ENCODE measurements at regions not wholly inside any gene's neighbourhood (a gene's known extent, or its start where the extent isn't known, plus 50 kb on each side); places are given as distances from the start of the nearest gene placed in this dataset.

DNA sequence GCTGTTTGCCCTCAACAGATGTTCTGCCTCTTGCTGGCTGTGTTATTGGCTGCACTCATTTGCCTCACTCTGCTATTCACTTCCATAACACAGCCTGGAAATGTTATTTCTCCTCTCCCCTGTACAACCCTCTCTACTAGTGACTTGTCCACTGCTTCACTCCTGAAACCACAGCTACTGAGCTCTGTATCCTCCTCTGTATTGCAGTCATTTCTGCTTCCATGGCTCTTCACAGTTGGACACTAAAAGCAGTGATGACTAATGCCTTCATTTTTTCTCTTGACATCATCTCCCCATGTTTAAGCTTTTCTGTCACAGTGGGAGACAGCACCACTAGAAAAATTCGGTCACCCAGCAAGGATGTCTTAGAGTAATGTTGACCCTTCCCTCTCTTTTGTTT is 123.0 kb upstream of the PPP1R2C start:
- Histone ChIP-seq H3K27ac (ENCODE audit: extremely low read depth, low read depth, low read length) (no peak overlapping the region), H3K4me1 (ENCODE audit: control insufficient read depth, insufficient read depth, low read length) (no peaks in the 10 kb centered on the region), H3K4me3 (ENCODE audit: low read depth, low read length) (no peak overlapping the region), H3K36me3 (ENCODE audit: control insufficient read depth in 2 of 2, insufficient read depth in 1 of 2, low read length in 2 of 2) (no peaks in the 10 kb centered on the region), H3K9me3 (ENCODE audit: control insufficient read depth, insufficient read depth, low read depth, low read length) (no peaks in the 10 kb centered on the region)
- CTCF ChIA-PET, result no interaction called here
- TF ChIP-seq ZNF560 (tag by site-specific recombination; IDR thresholded peaks at IDR 0.05; ENCODE audit: borderline replicate concordance) (no peak), ZNF394 (tag by site-specific recombination; IDR thresholded peaks at IDR 0.05; ENCODE audit: borderline replicate concordance) (no peak), ZNF133 (tag by site-specific recombination; IDR thresholded peaks at IDR 0.05) (no peak), ZNF510 (tag by site-specific recombination; IDR thresholded peaks at IDR 0.05; ENCODE audit: insufficient replicate concordance) (no peak), ZNF776 (tag by site-specific recombination; IDR thresholded peaks at IDR 0.05; ENCODE audit: borderline replicate concordance) (no peak), ZFHX2 (tag by site-specific recombination; conservative IDR thresholded peaks at IDR 0.05) (no peak), ZNF585B (tag by site-specific recombination; IDR thresholded peaks at IDR 0.05) (no peak)
- TF ChIP-seq, protein P1, sequence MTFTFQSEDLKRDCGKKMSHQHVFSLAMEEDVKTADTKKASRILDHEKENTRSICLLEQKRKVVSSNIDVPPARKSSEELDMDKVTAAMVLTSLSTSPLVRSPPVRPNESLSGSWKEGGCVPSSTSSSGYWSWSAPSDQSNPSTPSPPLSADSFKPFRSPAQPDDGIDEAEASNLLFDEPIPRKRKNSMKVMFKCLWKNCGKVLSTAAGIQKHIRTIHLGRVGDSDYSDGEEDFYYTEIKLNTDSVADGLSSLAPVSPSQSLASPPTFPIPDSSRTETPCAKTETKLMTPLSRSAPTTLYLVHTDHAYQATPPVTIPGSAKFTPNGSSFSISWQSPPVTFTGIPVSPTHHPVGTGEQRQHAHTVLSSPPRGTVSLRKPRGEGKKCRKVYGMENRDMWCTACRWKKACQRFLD (tag by site-specific recombination; IDR thresholded peaks at IDR 0.05), result no peak
- POLR2A ChIA-PET, result no interaction called here

DNA sequence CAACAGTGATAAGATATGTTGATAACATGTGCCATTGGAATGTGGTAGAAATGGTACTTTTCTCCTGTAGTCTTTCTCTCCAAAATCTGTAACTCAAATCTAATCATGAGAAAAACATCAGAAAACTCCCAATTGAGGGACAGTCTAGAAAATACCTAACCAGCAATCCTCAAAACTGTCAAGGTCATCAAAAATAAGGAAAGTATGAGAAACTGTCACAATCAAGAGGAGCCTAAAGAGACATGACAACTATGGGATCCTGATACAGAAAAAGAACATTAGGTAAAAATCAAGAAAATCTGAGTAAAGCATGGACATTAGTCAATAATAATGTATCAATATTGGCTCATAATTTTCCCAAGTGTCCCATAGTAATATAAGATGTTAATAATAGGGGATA is 124.5 kb upstream of the PPP1R2C start:
- Histone ChIP-seq H3K4me3 (ENCODE audit: low read depth, low read length) (no peak overlapping the region), H3K4me1 (ENCODE audit: control insufficient read depth, insufficient read depth, low read length) (no peaks in the 10 kb centered on the region), H3K9me3 (ENCODE audit: control insufficient read depth, insufficient read depth, low read depth, low read length) (no peaks in the 10 kb centered on the region), H3K27ac (ENCODE audit: extremely low read depth, low read depth, low read length) (no peak overlapping the region), H3K36me3 (ENCODE audit: control insufficient read depth in 2 of 2, insufficient read depth in 1 of 2, low read length in 2 of 2) (no peaks in the 10 kb centered on the region)
- ChIA-PET POLR2A (no interaction called here), CTCF (no interaction called here)
- no peak for TF ChIP-seq ZNF138 (tag by site-specific recombination; IDR thresholded peaks at IDR 0.05; ENCODE audit: borderline replicate concordance)
- TF ChIP-seq ZBTB1 (tag by site-specific recombination; IDR thresholded peaks at IDR 0.05), result no peak
- no peak for TF ChIP-seq ZBTB8A (tag by site-specific recombination; IDR thresholded peaks at IDR 0.05)
- no peak for TF ChIP-seq ZNF394 (tag by site-specific recombination; IDR thresholded peaks at IDR 0.05; ENCODE audit: borderline replicate concordance)

DNA sequence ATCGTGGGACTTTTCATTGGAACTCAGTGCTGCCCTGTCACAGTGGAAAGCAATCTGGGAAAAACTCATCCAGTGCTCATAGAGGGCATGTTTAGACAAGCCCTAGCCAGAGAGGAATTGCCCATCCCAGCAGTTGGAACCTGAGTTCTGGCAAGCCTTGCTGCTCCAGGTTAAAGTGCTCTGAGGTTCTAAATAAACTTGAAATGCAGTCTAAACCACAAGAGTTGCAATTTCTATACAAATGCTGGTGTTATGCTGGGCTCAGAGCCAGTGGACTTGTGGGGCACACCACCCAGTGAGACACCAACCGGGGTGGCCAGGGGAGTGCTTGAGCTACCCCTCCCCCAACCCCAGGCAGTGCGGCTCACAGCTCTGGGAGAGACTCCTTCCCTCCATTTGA is 142.8 kb upstream of the PPP1R2C start:
- H3K4me1 ChIP-seq (ENCODE audit: control insufficient read depth, insufficient read depth, low read length), result no peaks in the 10 kb centered on the region
- H3K4me3 ChIP-seq (ENCODE audit: low read depth, low read length), result no peak overlapping the region
- no peak for TF ChIP-seq RBAK (tag by site-specific recombination; IDR thresholded peaks at IDR 0.05)
- TF ChIP-seq SCRT1 (tag by site-specific recombination; IDR thresholded peaks at IDR 0.05; ENCODE audit: borderline replicate concordance), result no peak
- no peak for TF ChIP-seq KLF7 (tag by site-specific recombination; IDR thresholded peaks at IDR 0.05; ENCODE audit: borderline replicate concordance)
- no peak overlapping the region for H3K27ac ChIP-seq (ENCODE audit: extremely low read depth, low read depth, low read length)
- POLR2A ChIA-PET, result no interaction called here
- CTCF ChIA-PET, result interaction anchor here (0.7 kb wide), 1 partner anchor 1190 kb away, joined by 4 read pairs; no protein-coding TSS in a partner anchor
- H3K9me3 ChIP-seq (ENCODE audit: control insufficient read depth, insufficient read depth, low read depth, low read length), result no peaks in the 10 kb centered on the region
- no peaks in the 10 kb centered on the region for H3K36me3 ChIP-seq (ENCODE audit: control insufficient read depth in 2 of 2, insufficient read depth in 1 of 2, low read length in 2 of 2)

DNA sequence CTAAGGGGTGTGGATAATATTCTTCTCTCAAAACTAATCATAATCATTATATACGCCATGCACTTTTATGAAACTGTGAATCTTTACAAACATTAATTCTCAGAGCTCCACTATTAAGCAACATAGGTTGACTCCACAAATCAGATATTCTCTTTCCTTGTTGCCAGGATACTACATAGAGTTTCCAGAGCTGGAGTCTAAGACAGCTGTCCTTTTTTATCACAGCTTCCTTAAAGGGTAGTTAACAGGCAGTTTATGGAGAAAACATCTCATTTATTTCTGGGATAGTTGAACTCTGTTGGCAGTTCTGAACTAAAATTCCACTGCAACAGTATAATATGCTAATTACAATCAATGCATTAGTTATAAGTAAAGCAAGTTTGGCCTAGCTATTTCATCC is 152.1 kb upstream of the PPP1R2C start:
- Histone ChIP-seq H3K4me3 (ENCODE audit: low read depth, low read length) (no peak overlapping the region), H3K27ac (ENCODE audit: extremely low read depth, low read depth, low read length) (no peak overlapping the region), H3K9me3 (ENCODE audit: control insufficient read depth, insufficient read depth, low read depth, low read length) (no peaks in the 10 kb centered on the region), H3K4me1 (ENCODE audit: control insufficient read depth, insufficient read depth, low read length) (no peaks in the 10 kb centered on the region), H3K36me3 (ENCODE audit: control insufficient read depth in 2 of 2, insufficient read depth in 1 of 2, low read length in 2 of 2) (no peaks in the 10 kb centered on the region)
- TF ChIP-seq ZNF791 (tag by site-specific recombination; IDR thresholded peaks at IDR 0.05), result no peak
- no peak for TF ChIP-seq ZNF121 (tag by site-specific recombination; IDR thresholded peaks at IDR 0.05)
- TF ChIP-seq KLF10 (tag by site-specific recombination; IDR thresholded peaks at IDR 0.05), result no peak
- TF ChIP-seq IKZF3 (tag by site-specific recombination; IDR thresholded peaks at IDR 0.05), result no peak
- no peak for TF ChIP-seq WT1 (tag by site-specific recombination; IDR thresholded peaks at IDR 0.05)
- TF ChIP-seq, protein P2, sequence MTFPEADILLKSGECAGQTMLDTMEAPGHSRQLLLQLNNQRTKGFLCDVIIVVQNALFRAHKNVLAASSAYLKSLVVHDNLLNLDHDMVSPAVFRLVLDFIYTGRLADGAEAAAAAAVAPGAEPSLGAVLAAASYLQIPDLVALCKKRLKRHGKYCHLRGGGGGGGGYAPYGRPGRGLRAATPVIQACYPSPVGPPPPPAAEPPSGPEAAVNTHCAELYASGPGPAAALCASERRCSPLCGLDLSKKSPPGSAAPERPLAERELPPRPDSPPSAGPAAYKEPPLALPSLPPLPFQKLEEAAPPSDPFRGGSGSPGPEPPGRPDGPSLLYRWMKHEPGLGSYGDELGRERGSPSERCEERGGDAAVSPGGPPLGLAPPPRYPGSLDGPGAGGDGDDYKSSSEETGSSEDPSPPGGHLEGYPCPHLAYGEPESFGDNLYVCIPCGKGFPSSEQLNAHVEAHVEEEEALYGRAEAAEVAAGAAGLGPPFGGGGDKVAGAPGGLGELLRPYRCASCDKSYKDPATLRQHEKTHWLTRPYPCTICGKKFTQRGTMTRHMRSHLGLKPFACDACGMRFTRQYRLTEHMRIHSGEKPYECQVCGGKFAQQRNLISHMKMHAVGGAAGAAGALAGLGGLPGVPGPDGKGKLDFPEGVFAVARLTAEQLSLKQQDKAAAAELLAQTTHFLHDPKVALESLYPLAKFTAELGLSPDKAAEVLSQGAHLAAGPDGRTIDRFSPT (tag by site-specific recombination; IDR thresholded peaks at IDR 0.05), result no peak
- no peak for TF ChIP-seq ZNF768 (tag by site-specific recombination; IDR thresholded peaks at IDR 0.05)
- no peak for TF ChIP-seq ZNF350 (tag by site-specific recombination; IDR thresholded peaks at IDR 0.05)
- TF ChIP-seq ZBTB21 (tag by site-specific recombination; IDR thresholded peaks at IDR 0.05), result no peak
- TF ChIP-seq GLIS1 (tag by site-specific recombination; IDR thresholded peaks at IDR 0.05), result no peak
- CTCF ChIA-PET, result interaction anchor here (0.5 to 0.6 kb wide), 2 partner anchors 47 to 1019 kb away, joined by 3 read pairs; no protein-coding TSS in a partner anchor
- POLR2A ChIA-PET, result no interaction called here
